Prostate gland (tissue), 2 donors: ENCODE measurements at regions not wholly inside any gene's neighbourhood (a gene's known extent, or its start where the extent isn't known, plus 50 kb on each side); places are given as distances from the start of the nearest gene placed in this dataset.

Experiments
- DNase-seq: peaks from one replicate; pipeline ENCODE4 v3.0.0-alpha.2; 2019; ENCODE audit warnings: low spot score
- H3K27ac ChIP-seq, 2 donors: fragments of 200-600 bp; sonication (generic); 2 replicates each; pipeline ENCODE4 v1.5.1; 2017 to 2019
- H3K27me3 ChIP-seq: fragments of 200-600 bp; sonication (generic); replicated peaks from 2 replicates; pipeline ENCODE4 v1.5.1; 2019; ENCODE audit not compliant: insufficient read depth
- H3K36me3 ChIP-seq, 2 donors: fragments of 200-600 bp; sonication (generic); 1 replicate in 1 of 2; 2 replicates in 1 of 2; pipeline versions ENCODE4 v1.5.1 to v1.8.1; 2017 to 2019
- H3K4me1 ChIP-seq: fragments of 200-600 bp; sonication (generic); replicated peaks from 2 replicates; pipeline ENCODE4 v1.5.1; 2019
- H3K4me3 ChIP-seq, 2 donors: fragments of 200-600 bp; sonication (generic); 2 replicates each; pipeline ENCODE4 v1.5.1; 2017 to 2019
- H3K9me3 ChIP-seq: fragments of 200-600 bp; sonication (generic); 2 replicates; pipeline ENCODE4 v1.5.1; 2017
- POLR2A ChIP-seq: fragments of 450-650 bp; IDR thresholded peaks from one replicate; pipeline ENCODE4 v1.6.1; 2016; ENCODE audit warnings: antibody characterized with exemption, mild to moderate bottlenecking
- POLR2AphosphoS5 ChIP-seq: sonication (generic); formaldehyde crosslinking; IDR thresholded peaks from one replicate; pipeline ENCODE4 v1.6.1; 2017; ENCODE audit warnings: antibody characterized with exemption
- WGBS: methylation state at CpG from one replicate; pipeline ENCODE4 v1.1.5; 2018; 5-methylcytosine and 5-hydroxymethylcytosine counted together
- intact Hi-C: fragments of 100-400 bp; cut with DNase I; formaldehyde crosslinking; loops from one replicate; pipeline ENCODE4 v1.14.2; 2022
- TF ChIP-seq, protein P1 (sequence below), 4 experiments: fragments of 200-600 bp in 2 of 4; fragments of 450-650 bp in 2 of 4; sonication (generic) in 2 of 4; IDR thresholded peaks; 1 replicate in 3 of 4; 2 replicates in 1 of 4; pipeline ENCODE4 v1.5.1; 2016 to 2019; ENCODE audit warnings: antibody characterized with exemption in 4 of 4, mild to moderate bottlenecking in 2 of 4, moderate library complexity in 2 of 4

DNA sequence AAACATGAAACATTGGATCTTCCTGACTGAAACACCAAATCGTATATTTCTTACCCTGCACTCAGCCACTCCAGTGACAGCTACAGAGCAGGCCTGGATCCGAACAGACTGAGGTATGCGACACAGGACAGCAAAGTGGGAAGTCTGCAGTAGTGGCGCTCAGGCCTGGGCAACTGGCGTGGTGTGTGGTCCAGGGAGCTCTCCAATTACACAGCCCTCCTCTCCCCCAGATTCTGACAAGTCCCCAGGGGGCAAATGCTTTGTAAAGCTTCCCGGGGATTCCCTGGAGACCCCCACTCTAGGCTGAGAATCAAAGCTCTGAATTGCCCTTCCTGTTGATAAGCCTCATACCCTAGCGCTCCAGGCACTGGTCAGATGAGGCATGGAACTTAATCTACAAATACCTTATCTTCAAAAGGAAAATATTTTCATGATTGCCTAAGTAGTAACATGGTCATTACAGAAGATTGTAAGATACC, 104.8 kb upstream of the ERCC6L2 start:
- TF ChIP-seq, protein P1, sequence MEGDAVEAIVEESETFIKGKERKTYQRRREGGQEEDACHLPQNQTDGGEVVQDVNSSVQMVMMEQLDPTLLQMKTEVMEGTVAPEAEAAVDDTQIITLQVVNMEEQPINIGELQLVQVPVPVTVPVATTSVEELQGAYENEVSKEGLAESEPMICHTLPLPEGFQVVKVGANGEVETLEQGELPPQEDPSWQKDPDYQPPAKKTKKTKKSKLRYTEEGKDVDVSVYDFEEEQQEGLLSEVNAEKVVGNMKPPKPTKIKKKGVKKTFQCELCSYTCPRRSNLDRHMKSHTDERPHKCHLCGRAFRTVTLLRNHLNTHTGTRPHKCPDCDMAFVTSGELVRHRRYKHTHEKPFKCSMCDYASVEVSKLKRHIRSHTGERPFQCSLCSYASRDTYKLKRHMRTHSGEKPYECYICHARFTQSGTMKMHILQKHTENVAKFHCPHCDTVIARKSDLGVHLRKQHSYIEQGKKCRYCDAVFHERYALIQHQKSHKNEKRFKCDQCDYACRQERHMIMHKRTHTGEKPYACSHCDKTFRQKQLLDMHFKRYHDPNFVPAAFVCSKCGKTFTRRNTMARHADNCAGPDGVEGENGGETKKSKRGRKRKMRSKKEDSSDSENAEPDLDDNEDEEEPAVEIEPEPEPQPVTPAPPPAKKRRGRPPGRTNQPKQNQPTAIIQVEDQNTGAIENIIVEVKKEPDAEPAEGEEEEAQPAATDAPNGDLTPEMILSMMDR (IDR thresholded peaks at IDR 0.05): no peak
- TF ChIP-seq POLR2AphosphoS5: no peak
- no peak for TF ChIP-seq POLR2A

GRCh38 chr9:95769909-95770433, 105.5 kb upstream of the ERCC6L2 start:
- WGBS: 88% methylated on average over 6 of the region's 6 CpGs
- H3K4me3 ChIP-seq: no peak overlapping the region
- no peak for DNase-seq
- H3K27me3 ChIP-seq: no peaks in the 10 kb centered on the region
- H3K27ac ChIP-seq: no peak overlapping the region
- peaks cover 14% of the 10 kb centered on the region for H3K4me1 ChIP-seq
- TF ChIP-seq, protein P1 (IDR thresholded peaks at IDR 0.05): no peak
- TF ChIP-seq POLR2A: no peak
- no peak for TF ChIP-seq POLR2AphosphoS5
- intact Hi-C loops: no loop called here
- no peaks in the 10 kb centered on the region for H3K36me3 ChIP-seq
- H3K9me3 ChIP-seq: no peaks in the 10 kb centered on the region

More for the DNA sequence above, 104.8 kb upstream of the ERCC6L2 start:
- H3K27ac ChIP-seq: peak overlapping the region in 1 of 2 donors; percentile 77
- intact Hi-C loops: no loop called here
- peaks cover 14% of the 10 kb centered on the region for H3K4me1 ChIP-seq
- H3K4me3 ChIP-seq: no peak overlapping the region
- no peak for DNase-seq
- H3K27me3 ChIP-seq: no peaks in the 10 kb centered on the region
- no peaks in the 10 kb centered on the region for H3K36me3 ChIP-seq
- WGBS: 78% methylated on average over 7 of the region's 7 CpGs
- no peaks in the 10 kb centered on the region for H3K9me3 ChIP-seq

DNA sequence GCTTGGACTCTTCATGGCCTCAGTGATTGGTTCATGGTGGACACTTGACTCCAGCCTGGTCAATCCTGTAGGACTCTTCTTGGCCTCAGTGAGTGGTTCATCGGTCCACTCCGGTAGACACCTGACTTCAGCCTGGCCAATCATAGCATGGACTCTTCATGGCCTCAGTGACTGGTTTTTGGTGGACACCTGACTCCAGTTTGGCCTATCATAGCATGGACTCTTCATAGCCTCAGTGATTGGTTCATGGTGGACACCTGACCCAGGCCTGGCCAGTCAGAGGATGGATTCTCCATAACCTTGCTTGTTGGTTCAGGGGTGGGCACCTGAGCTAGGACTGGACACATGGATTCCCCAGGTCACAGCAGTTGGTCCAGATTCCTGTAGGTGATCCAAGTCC, 106.0 kb upstream of the ERCC6L2 start:
- Histone ChIP-seq H3K36me3 (no peaks in the 10 kb centered on the region), H3K4me3 (no peak overlapping the region), H3K9me3 (no peaks in the 10 kb centered on the region), H3K27ac (no peak overlapping the region), H3K4me1 (peaks cover 14% of the 10 kb centered on the region), H3K27me3 (no peaks in the 10 kb centered on the region)
- intact Hi-C loops: no loop called here
- no peak for DNase-seq
- TF ChIP-seq POLR2AphosphoS5: no peak
- no peak for TF ChIP-seq POLR2A
- TF ChIP-seq, protein P1 (IDR thresholded peaks at IDR 0.05): no peak
- 91% methylated on average over 2 of the region's 2 CpGs for WGBS

DNA sequence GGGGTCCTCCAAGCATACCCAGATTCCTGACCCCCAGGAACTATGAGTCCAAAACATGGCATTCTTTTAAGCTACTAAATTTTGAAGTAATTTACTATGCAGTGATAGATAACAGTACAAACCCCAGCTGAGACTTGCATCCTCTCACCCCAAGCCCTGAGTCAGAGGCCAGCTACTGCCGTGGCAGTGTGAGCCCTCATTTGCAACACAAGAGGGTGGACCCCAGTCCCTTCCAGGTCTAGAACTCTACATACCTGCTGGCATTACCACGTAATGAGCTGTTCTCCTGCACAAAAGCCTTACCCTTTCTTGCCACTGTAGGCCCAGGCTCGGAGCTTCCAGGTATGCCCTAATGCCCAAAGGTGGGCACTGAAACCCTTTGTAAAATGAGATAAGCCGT, 108.6 kb upstream of the ERCC6L2 start:
- DNase-seq: no peak
- H3K4me3 ChIP-seq: no peak overlapping the region
- no peaks in the 10 kb centered on the region for H3K27me3 ChIP-seq
- TF ChIP-seq POLR2AphosphoS5 (no peak), POLR2A (no peak)
- TF ChIP-seq, protein P1 (IDR thresholded peaks at IDR 0.05): no peak
- H3K9me3 ChIP-seq: no peaks in the 10 kb centered on the region
- H3K36me3 ChIP-seq: no peaks in the 10 kb centered on the region
- peaks cover 7% of the 10 kb centered on the region for H3K4me1 ChIP-seq
- H3K27ac ChIP-seq: no peak overlapping the region
- 93% methylated on average over 4 of the region's 4 CpGs for WGBS
- intact Hi-C loops: no loop called here
